CD4-positive, alpha-beta T cell (primary cell): ENCODE measurements at regions not wholly inside any gene's neighbourhood (a gene's known extent, or its start where the extent isn't known, plus 50 kb on each side); places are given as distances from the start of the nearest gene placed in this dataset.
A peak's percentile ranks its signal among the peaks of the same experiment; 100 is the strongest.

Source experiments
- ATAC-seq: fragments of 200-7000 bp; cut with Tn5 transposase; one replicate; pipeline ENCODE4 v1.10.0; 2022; ENCODE audit warnings: mild to moderate bottlenecking; ENCODE audit not compliant: poor library complexity
- CTCF ChIA-PET: fragments of 350-600 bp; sonication (Branson Sonifier 250); formaldehyde crosslinking; loops from one replicate; lab custom pipeline; 2021; ENCODE audit warnings: antibody characterized with exemption, inconsistent platforms; lab: Charles Lee
- POLR2A ChIA-PET: fragments of 350-600 bp; sonication (Branson Sonifier 250); formaldehyde crosslinking; loops from one replicate; lab custom pipeline; 2021; ENCODE audit warnings: antibody characterized with exemption, inconsistent platforms; lab: Charles Lee
- DNase-seq, 14 experiments: peaks; one replicate each; pipeline ENCODE4 v3.0.0-alpha.2; 2013 to 2020; ENCODE audit warnings: mixed read lengths in 2 of 14
- H3K27ac ChIP-seq, 2 donors: one replicate each; pipeline versions ENCODE4 v1.5.1 to v1.7.0; 2013; ENCODE audit warnings: low read length in 2 of 2, low read depth in 1 of 2, mild to moderate bottlenecking in 1 of 2
- H3K27me3 ChIP-seq, 2 experiments: 1 replicate in 1 of 2; 2 replicates in 1 of 2; pipeline versions ENCODE4 v1.6.1 to v1.7.0; 2013; ENCODE audit warnings: low read length in 2 of 2, control low read depth in 1 of 2, mild to moderate bottlenecking in 1 of 2, moderate library complexity in 1 of 2; ENCODE audit not compliant: insufficient read depth in 2 of 2, control insufficient read depth in 1 of 2
- H3K36me3 ChIP-seq: one replicate; pipeline ENCODE4 v1.6.1; 2013; ENCODE audit warnings: low read length, control low read depth; ENCODE audit not compliant: insufficient read depth
- H3K4me1 ChIP-seq: one replicate; pipeline ENCODE4 v1.6.1; 2013; ENCODE audit warnings: low read length, control low read depth; ENCODE audit not compliant: insufficient read depth
- H3K4me3 ChIP-seq: one replicate; pipeline ENCODE4 v1.5.1; 2013; ENCODE audit warnings: mild to moderate bottlenecking, low read length, moderate library complexity
- H3K9me3 ChIP-seq, 2 experiments: 1 replicate in 1 of 2; 2 replicates in 1 of 2; pipeline versions ENCODE4 v1.6.1 to v1.7.0; 2013; ENCODE audit warnings: low read length in 2 of 2, mild to moderate bottlenecking in 2 of 2, control low read depth in 1 of 2, moderate library complexity in 1 of 2; ENCODE audit not compliant: control insufficient read depth in 1 of 2, insufficient read depth in 1 of 2
- H3K27ac Mint-ChIP-seq: one replicate; pipeline ENCODE4 v1.8.0; 2020; ENCODE audit warnings: mixed read lengths
- H3K27me3 Mint-ChIP-seq: one replicate; pipeline ENCODE4 v1.8.0; 2021; ENCODE audit warnings: mixed read lengths
- H3K36me3 Mint-ChIP-seq: one replicate; pipeline ENCODE4 v1.8.0; 2021; ENCODE audit warnings: low read depth, mixed read lengths
- H3K4me1 Mint-ChIP-seq: one replicate; pipeline ENCODE4 v1.8.0; 2021; ENCODE audit warnings: low read depth, mixed read lengths
- H3K4me3 Mint-ChIP-seq: one replicate; pipeline ENCODE4 v1.8.0; 2020; ENCODE audit warnings: mild to moderate bottlenecking, mixed read lengths
- H3K9me3 Mint-ChIP-seq: one replicate; pipeline ENCODE4 v1.8.0; 2020; ENCODE audit warnings: mixed read lengths
- CTCF ChIP-seq: fragments of 200-600 bp; IDR thresholded peaks from one replicate; pipeline ENCODE4 v1.8.0; 2022; ENCODE audit warnings: antibody characterized with exemption, mild to moderate bottlenecking
- intact Hi-C, 2 experiments: fragments of 100-400 bp; cut with DNase I in 1 of 2; cut with micrococcal nuclease in 1 of 2; formaldehyde crosslinking; loops; one replicate each; pipeline versions ENCODE4 v1.15.1 to v1.9.0; 2023 to 2025; cut with DNase I, micrococcal nuclease

- Mint-ChIP-seq H3K4me1 (no peaks in the 10 kb centered on the region), H3K27me3 (peaks cover 52% of the 10 kb centered on the region), H3K27ac (no peak overlapping the region), H3K9me3 (peaks cover 2% of the 10 kb centered on the region), H3K4me3 (no peak overlapping the region), H3K36me3 (no peaks in the 10 kb centered on the region)
- intact Hi-C loops, result loop anchor here in 1 of 2 experiments (5.0 kb wide), 1 partner anchor 377 kb away; no protein-coding TSS in a partner anchor
- no peak for TF ChIP-seq CTCF
- no peaks in the 10 kb centered on the region for H3K4me1 ChIP-seq
- peaks cover 0 to 4% of the 10 kb centered on the region in 2 experiments for H3K9me3 ChIP-seq
- H3K27ac ChIP-seq, result no peak overlapping the region
- no peak overlapping the region for H3K4me3 ChIP-seq
- ChIA-PET POLR2A (no interaction called here), CTCF (no interaction called here)
- H3K27me3 ChIP-seq, result peaks cover 2 to 9% of the 10 kb centered on the region in 2 experiments
- ATAC-seq (no peak), DNase-seq (no peak)
- H3K36me3 ChIP-seq, result no peaks in the 10 kb centered on the region
Measured at GRCh38 chr5:2044041-2044440, 161.3 kb upstream of the IRX4 start.

GRCh38 chr5:2039180-2039531, 156.4 kb upstream of the IRX4 start:
- Histone ChIP-seq H3K27me3 (peaks cover 18 to 40% of the 10 kb centered on the region in 2 experiments), H3K4me1 (peaks cover 3% of the 10 kb centered on the region), H3K36me3 (no peaks in the 10 kb centered on the region), H3K4me3 (no peak overlapping the region), H3K9me3 (no peaks in the 10 kb centered on the region), H3K27ac (no peak overlapping the region)
- DNase-seq, result no peak
- Mint-ChIP-seq H3K4me1 (no peaks in the 10 kb centered on the region), H3K36me3 (no peaks in the 10 kb centered on the region), H3K27ac (no peak overlapping the region), H3K27me3 (peaks cover 58% of the 10 kb centered on the region), H3K9me3 (no peaks in the 10 kb centered on the region), H3K4me3 (peak overlapping the region; percentile 45)
- no peak for ATAC-seq
- intact Hi-C loops, result no loop called here
- POLR2A ChIA-PET, result no interaction called here
- CTCF ChIA-PET, result no interaction called here
- no peak for TF ChIP-seq CTCF

DNA sequence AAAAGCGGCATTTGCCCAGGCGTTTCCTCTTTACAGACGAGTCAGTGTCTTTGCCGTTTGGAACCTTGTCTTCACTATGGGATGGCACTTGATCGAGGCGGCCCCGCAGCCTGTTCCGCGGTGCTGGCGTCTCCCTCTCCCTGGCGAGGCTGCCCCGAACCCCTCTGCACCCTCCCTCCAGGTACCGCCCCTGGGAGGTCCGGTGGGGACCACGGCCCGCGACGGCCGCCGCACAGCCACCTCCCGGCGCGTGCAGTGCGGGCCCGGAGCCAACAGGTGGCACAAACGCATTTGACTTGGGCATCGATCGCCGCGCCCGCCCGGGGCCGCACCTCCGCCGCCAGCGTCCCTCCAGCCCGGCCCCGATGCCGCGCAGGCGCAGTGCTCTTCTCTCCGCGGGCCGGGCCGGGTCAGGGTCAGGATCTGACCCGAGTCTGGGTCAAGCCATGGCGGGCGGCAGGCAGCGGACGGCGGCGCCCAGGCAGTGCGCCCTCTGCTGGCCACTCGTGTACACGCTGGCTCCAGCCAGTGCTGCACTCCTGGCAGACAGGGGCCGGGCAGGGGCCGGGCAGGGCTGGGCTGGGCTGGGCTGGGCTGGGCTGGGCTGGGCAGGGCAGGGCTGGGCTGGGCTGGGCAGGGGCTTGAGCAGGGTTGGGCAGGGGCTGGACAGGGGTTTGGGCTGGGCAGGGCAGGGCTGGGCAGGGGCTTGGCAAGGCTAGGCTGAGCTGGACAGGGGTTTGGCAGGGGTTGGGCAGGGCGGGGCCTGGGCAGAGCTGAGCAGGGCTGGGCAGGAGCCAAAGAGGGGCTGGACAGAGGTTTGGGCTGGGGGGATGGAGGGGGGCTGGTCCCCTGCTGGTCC, 155.8 kb upstream of the IRX4 start:
- H3K4me1 Mint-ChIP-seq, result no peaks in the 10 kb centered on the region
- H3K36me3 ChIP-seq, result no peaks in the 10 kb centered on the region
- peaks cover 58% of the 10 kb centered on the region for H3K27me3 Mint-ChIP-seq
- peak overlapping the region; percentile 28 for H3K4me3 ChIP-seq
- ATAC-seq (peak; percentile 71), DNase-seq (peak; percentile 13 to 74 (median 46))
- H3K4me3 Mint-ChIP-seq, result peak overlapping the region; percentile 66
- intact Hi-C loops, result loop anchor here in 1 of 2 experiments (1.0 kb wide), 2 partner anchors 275 to 300 kb away; no protein-coding TSS in a partner anchor
- no peak overlapping the region for H3K27ac Mint-ChIP-seq
- ChIA-PET POLR2A (no interaction called here), CTCF (no interaction called here)
- peak; percentile 88 for TF ChIP-seq CTCF
- no peak overlapping the region for H3K27ac ChIP-seq
- no peaks in the 10 kb centered on the region for H3K36me3 Mint-ChIP-seq
- peaks cover 3% of the 10 kb centered on the region for H3K4me1 ChIP-seq
- H3K9me3 Mint-ChIP-seq, result no peaks in the 10 kb centered on the region
- H3K27me3 ChIP-seq, result peaks cover 18 to 46% of the 10 kb centered on the region in 2 experiments
- no peaks in the 10 kb centered on the region for H3K9me3 ChIP-seq
